DMS 273 treated with DMSO at 0.1 percent for 48 hours (cell line): ENCODE measurements at regions not wholly inside any gene's neighbourhood (a gene's known extent, or its start where the extent isn't known, plus 50 kb on each side); places are given as distances from the start of the nearest gene placed in this dataset.

Experiments
- DNase-seq: peaks from one replicate; lab custom pipeline; 2025; lab: John Stamatoyannopoulos, UW

GRCh38 chr2:118274841-118275510, 186.7 kb downstream of the INSIG2 start:
- DNase-seq = no peak

DNA sequence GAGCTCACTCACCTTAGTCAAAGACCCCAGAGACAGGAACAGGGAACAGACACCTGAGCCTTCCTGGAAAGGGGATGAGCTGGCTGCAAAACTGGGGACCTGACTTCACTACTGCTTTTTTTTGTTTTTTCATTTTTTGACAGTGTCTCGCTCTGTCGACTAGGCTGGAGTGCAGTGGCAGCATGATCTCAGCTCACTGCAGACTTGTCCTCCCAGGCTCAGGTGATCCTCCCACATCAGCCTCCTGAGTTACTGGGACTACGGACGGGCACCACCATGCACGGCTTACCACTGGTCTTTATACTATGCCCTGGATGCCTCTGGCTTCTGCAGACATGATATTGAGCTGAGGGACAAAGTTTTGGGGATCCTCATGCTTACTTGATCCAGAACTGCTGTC, 184.1 kb downstream of the INSIG2 start:
- no peak for DNase-seq

GRCh38 chr2:118269408-118270051, 181.3 kb downstream of the INSIG2 start:
- no peak for DNase-seq

DNA sequence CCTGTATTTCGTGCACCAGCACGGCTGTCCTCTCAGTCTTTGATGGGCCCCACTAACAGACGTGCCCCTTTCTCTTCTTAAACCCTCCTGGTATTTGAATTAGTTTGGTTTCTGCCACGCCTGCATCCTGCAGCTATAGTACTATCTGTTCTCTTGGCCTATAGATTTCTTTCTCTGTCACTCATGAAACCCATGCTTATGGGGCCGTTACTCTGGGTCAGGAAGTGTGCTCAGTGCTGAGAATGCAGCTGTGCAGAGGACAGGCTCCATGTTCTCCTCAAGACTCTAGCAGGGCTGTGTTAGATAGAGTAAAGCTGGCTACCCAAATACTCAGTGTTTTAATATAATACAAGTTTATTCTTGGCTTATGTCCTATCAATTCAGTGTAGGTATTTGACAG, 180.0 kb downstream of the INSIG2 start:
- DNase-seq = no peak

DNA sequence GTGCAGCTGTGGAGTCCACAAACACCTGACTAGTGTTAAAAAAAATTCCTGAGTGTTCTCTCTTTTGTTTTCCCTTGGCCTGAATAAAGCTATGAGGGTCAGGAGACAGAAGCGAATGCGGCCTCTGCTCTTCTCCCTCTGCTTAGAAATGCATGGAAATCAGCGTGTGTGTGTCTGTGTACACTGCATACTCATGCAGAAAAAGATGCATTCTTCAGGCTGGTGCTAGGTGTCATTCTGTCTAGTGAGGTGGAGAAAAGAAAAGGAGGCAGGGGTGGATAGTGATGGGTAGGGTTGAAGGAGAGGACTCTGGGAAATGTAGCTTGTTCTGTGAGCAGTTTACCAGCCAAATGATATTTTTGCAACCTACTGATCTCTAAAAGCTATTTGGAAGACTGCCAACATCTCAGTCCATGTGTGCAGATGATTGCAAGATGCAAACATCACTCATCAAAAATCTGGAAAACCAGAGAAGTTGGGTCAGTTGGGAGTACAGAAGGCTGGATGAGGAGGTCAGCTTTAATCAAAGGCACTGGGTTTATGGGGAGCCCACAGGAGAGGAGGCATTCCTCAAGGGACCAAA, 177.7 kb downstream of the INSIG2 start:
- DNase-seq = no peak

- no peak for DNase-seq
These were observed 176.1 kb downstream of the INSIG2 start for GRCh38 chr2:118264232-118264990.

GRCh38 chr2:118257696-118258095, 169.4 kb downstream of the INSIG2 start:
- no peak for DNase-seq

DNA sequence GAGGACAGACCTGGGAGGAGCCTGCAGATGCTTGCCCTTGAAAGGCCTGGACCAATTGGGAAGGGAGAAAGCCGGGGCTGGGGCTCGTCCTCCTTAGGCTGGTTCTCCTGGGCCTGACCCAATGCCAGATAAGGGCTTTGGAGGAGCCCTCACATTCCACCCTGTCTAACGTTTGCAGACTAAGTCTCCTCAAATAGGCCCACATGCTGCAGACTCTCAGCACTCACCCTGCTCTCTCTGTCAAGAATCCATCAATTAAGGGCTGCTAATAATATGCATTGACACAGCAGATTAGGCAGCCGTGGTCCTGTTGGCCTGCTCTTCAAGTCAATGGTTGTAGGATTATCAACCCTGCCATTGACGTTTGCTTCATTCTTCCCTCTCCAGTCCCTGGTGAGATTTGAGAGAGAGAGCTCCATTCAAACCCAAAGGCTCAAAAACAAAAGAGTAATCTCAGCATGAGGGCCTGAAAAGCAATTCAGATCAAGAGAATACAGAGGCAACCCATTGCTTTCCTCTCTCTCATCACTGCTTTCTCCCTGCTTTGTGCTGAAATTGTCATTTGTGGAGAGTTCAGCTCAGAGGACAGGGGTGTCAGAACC, 167.6 kb downstream of the INSIG2 start:
- DNase-seq = no peak

- no peak for DNase-seq
These were observed 167.0 kb downstream of the INSIG2 start for GRCh38 chr2:118255301-118255700.

DNA sequence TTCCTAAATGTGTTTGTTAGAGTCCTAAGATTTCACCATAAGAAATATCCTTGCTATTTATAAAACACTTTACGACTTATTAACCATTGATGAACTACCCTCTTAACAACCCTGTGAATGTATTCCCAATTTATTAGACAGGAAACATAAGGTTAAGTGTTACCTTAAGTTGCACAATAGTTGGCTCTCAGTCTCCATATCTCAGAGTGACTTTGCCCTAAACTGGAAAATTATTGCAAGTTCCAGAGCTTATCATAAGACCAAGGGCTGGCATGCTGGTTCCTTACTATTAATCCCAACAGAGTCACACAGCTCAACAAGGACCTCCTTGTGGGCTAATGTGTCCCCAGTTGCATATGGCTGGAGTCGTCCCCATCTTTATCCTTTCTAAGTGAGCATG, 165.8 kb downstream of the INSIG2 start:
- no peak for DNase-seq

GRCh38 chr2:118251427-118251826, 163.2 kb downstream of the INSIG2 start:
- no peak for DNase-seq

GRCh38 chr2:118250463-118250862, 162.2 kb downstream of the INSIG2 start:
- no peak for DNase-seq

GRCh38 chr2:118250001-118250400, 161.7 kb downstream of the INSIG2 start:
- no peak for DNase-seq

GRCh38 chr2:118249531-118249930, 161.3 kb downstream of the INSIG2 start:
- DNase-seq = no peak

- no peak for DNase-seq
These were observed 158.5 kb downstream of the INSIG2 start for GRCh38 chr2:118246726-118247125.

GRCh38 chr2:118246079-118246478, 157.8 kb downstream of the INSIG2 start:
- DNase-seq = no peak

DNA sequence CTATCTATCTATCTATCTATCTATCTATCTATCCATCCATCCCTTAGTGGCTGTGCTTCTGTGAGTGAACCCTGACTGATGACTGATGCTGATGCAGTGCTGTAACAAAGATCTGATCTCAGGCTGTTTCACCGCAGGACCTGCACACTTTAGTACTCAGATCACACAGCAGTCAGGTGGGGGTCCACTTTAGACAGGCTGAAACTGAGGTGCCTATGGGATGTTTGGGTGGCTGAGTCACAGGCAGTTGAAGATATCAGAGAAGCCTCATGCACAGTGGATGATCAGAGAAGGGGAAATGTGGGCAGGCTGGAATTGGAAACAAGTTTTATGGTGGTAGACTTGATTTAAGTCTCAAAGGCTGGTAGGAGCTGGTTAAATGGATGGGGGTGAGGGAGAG, 156.4 kb downstream of the INSIG2 start:
- DNase-seq = no peak

- no peak for DNase-seq
These were observed 154.8 kb downstream of the INSIG2 start for GRCh38 chr2:118243031-118243430.

DNA sequence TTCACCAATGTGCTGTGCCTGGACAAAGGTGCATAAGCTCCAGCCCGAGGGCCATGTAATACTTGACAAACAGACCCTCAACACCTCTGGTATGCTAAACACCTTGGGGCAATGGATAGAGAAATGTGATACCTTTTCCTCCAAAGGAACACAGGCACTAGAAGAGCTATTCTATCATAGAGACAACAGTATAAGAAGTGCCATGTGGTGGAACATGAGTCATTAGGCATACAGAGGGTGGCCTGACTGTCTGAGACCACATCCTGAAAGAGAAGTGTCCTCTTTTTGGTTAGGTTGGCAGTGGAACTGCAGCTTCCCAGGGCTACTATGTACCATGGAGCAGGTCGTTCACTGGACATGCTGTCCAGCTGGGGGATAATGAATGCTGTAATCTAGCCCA, 153.9 kb downstream of the INSIG2 start:
- no peak for DNase-seq

DNA sequence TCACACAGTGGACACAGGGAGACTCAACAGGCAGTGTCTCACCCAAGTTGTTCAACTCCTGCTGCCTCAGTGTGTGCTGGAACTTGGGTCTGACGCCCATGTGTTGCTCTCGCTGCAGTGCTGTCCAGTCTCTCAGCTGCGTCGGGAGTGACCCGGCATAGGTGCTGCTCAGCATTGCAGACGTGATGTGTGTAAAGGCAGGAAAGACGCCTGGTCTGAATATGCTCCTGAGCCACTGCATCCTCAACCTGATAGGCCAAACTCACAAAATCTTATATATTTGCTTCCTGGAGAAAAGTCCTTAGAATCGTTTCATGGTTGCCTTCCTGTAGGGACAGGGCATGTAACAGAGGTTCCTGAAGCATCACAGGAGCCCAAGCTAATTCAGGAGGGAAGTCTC, 152.9 kb downstream of the INSIG2 start:
- DNase-seq = no peak

GRCh38 chr2:118240276-118240675, 152.0 kb downstream of the INSIG2 start:
- DNase-seq = no peak

DNA sequence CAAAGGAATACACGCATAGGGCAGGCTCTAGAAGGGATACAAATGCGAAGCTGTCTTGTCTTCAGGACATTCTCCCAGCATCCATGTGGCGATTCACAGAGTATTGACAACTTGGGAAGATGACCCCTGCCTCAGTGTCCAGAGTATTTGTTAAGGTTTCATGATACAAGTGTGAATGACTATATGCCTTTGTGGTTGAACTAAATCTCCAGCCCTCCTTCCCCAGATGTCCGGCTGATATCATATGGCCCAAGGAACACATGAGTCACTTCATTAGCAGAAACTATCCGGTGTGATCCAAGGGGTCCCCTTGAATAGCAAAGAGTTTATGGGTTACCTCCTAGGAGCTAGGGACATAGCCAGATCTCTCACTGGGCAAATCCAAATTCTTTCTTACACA, 151.0 kb downstream of the INSIG2 start:
- DNase-seq = no peak

DNA sequence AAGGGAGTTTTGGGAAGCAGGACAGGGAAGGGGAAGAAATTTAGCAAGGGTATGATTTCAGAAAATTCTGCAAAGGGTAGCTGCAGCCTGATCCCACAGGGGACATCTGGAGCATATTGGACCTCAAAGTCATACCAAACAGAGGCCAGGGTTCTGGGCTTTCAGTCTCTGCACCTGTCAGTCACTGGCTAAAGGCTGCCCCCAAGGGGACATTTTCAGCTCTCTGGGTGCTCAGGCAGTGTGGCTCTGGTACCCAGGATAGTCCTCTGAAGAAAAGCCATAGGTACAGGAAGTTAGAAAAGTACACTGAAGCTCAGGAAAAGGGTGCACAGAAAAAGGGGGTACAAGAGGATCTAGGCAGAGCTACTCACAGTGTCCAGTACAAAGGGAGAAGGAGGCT, 149.2 kb downstream of the INSIG2 start:
- DNase-seq = no peak
